SK-MEL-5 (cell line): ENCODE measurements at regions not wholly inside any gene's neighbourhood (a gene's known extent, or its start where the extent isn't known, plus 50 kb on each side); places are given as distances from the start of the nearest gene placed in this dataset.

Experiments
- DNase-seq: peaks from one replicate; pipeline ENCODE4 v3.0.0-alpha.2; 2016; ENCODE audit warnings: low read depth, low spot score
- in situ Hi-C: cut with HindIII; loops from 2 replicates; pipeline ENCODE4 v1.10.0; 2016; ENCODE audit warnings: low sequenced_read_pairs, high pct_unique_total_duplicates, low pct_unique_long_range_greater_than_20kb

GRCh38 chr20:24139846-24140245, 151.3 kb upstream of the GGTLC1 start:
- in situ Hi-C loops, result no loop called here
- no peak for DNase-seq

DNA sequence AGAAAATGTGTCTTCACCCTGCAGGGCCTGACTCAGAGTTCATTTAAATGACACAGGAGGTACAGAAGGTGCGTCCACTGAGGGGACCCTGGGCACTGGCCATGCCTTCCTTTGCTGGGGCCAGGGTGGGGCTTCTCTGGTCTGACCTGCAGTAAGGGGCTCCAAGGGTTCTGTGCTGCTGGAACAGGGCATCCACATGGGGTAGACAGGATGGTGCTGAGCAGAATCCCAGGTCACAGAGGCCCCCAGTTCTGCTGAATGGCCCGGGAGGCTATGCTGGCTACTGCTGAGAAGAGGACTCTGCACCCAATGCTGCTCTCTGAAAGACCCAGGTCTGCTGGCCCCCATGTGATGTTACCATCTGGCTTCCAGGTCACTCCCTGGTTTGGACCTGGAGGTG, 150.4 kb upstream of the GGTLC1 start:
- DNase-seq, result no peak
- in situ Hi-C loops, result no loop called here

DNA sequence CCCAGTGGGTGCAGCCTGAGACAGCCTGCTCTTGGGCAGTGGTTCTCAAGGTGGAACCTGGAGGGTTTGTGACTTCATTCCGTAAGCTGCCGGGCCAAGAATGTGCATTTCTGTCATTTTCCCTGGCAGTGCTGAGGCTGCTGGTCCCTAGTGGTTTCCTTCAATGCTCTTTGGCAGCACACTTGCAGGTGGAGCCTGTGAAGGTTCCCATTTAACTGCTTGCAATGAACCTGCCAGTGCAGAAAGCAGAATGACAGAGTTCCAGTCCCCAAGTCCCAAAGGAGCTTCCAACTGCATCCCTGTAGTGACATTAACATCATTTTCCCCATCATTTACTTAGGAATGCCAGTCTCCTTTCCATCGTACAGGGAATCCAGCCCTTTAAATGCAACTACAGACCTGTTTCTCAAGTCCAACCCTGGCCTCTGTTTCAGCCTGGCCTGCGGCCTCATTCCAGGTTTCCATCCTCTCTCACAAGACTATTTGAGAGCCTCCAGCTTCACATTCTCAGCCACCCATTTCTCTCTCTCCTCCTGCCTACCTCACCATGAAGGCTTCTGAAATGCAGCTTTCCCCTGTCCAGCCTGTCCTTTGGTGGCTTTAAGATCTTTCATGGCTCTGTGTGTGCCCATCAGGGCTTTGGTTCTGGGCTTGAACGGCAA, 149.7 kb upstream of the GGTLC1 start:
- DNase-seq, result no peak
- in situ Hi-C loops, result no loop called here

- no peak for DNase-seq
- in situ Hi-C loops, result no loop called here
Observed at GRCh38 chr20:24136659-24137246, 148.2 kb upstream of the GGTLC1 start.

- DNase-seq, result no peak
- in situ Hi-C loops, result no loop called here
Observed at GRCh38 chr20:24135781-24136180, 147.2 kb upstream of the GGTLC1 start.

- in situ Hi-C loops, result no loop called here
- no peak for DNase-seq
Observed at GRCh38 chr20:24134930-24135329, 146.4 kb upstream of the GGTLC1 start.

- in situ Hi-C loops, result no loop called here
- DNase-seq, result no peak
Observed at GRCh38 chr20:24134284-24134683, 145.7 kb upstream of the GGTLC1 start.

DNA sequence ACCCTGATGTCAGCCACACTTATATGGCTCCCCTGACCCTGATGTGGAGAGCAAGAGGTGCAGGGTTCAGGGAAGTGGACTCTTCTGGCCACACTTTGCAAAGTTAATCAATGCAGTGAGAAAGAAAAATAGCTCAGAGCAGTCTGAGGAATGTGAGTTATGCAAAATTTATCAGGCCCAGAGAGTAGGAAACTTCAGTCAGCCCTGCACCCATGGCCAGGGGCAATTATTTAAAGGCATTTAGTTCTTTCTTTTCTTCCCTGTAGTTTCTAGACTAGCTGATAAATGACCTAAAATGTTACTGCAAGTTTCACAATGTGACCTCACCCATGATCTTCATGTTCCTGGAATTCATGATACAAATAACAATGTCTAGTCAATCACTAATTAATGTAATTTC, 143.7 kb upstream of the GGTLC1 start:
- in situ Hi-C loops, result no loop called here
- DNase-seq, result no peak

DNA sequence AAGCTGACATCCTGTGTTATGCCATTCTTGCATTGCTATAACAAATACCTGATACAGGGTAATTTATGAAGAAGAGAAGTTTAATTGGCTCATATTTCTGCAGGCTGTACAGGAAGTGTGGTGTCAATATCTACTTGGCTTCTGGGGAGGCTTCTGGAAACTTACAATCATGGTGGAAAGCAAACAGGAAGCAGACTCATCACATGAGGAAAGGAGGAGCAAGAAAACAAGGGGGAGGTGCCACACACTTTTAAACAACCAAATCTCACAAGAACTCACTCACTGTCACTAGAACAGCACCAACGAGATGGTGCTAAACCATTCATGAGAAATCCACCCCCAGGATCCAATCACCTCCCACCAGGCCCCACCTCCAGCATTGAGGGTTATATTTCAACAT, 143.1 kb upstream of the GGTLC1 start:
- in situ Hi-C loops, result no loop called here
- peak; percentile 6 for DNase-seq

GRCh38 chr20:24131281-24131680, 142.7 kb upstream of the GGTLC1 start:
- in situ Hi-C loops, result no loop called here
- no peak for DNase-seq

GRCh38 chr20:24129641-24130040, 141.1 kb upstream of the GGTLC1 start:
- in situ Hi-C loops, result no loop called here
- no peak for DNase-seq

DNA sequence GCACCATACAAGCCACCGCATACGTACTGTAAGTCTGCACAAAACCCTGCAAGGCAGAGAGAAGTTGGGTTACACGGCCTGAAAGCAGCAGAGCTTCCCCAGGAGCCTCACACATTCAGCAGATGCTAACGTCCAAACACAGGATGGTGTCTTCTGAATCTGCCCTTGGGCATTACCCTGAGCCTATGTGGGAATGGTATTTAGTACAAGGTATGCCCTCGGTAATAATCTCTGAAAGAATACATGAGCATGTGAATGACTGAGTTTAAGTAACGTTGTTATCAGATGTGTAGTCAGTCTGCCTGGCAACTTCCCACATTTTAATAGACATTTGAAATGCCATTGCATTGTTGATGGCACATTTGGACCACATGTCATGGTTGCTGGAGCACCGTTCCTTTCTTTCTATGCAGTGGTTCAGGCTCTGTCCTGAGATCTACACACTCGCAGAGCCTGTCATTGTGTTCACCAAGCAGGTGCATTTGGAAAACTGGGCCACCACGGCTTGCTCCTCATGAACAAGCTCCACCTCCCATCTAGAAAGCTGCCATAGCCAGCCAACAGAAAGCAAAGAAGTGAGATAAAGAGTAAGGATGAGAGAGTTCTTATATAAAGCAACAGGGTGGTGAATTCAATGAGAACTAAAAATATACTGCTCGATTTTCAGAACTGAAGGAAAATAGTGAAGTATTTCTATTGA, 136.5 kb upstream of the GGTLC1 start:
- in situ Hi-C loops, result no loop called here
- no peak for DNase-seq

GRCh38 chr20:24124003-24124402, 135.4 kb upstream of the GGTLC1 start:
- no peak for DNase-seq
- in situ Hi-C loops, result no loop called here

DNA sequence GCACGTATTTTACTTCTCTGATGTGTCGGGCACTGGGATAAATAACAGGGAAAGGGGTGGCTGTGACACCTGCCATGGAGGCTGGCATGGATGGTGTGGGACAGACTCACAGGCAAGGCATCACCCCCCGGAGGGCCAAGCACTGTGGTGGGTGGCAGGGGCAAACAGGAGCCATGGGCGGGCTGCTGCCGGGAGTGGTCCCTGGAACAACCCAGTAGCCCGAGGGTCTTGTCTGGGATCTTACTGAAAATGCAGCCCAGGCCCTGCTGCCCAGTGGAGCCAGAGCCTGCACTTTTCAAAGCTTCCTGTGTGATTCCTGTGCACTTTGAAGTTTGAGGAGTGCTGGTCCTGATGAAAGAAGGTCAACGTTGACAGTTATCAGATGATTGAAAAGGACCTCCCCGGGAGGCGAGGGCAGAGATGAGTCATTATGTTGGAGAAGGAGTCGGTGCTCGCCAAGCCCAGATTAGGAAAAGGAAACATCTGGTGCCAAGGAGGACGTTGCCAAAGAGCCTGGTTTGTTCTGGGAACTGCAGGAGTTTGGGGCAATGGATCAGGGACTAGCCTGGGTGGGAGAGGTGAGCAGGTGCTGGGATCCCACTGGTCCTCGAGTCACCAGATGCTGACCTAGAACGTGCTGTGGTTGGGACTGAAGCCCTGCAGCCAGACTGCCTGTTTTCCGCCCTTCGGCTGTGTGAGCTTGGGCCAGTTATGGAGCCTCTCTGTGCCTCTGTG, 130.0 kb upstream of the GGTLC1 start:
- no peak for DNase-seq
- in situ Hi-C loops, result no loop called here

DNA sequence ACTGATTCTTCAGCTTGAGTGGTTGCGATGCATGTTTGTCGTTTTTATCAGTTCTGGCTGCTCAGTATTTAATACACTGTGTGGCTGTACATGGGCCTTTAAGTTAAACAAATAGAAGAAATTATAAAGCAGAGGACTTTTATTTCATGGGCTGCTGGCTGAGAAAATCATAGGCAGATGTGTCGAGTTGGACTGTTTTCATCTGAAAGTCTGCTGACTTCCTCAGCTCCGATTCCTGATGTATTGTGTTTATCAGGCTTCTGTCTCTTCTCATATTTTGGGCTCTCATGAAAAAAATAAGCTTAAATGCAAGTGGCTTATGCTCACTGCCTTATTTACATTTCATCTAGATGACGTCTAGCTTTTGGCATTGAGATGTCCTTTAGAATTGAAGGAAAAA, 129.5 kb upstream of the GGTLC1 start:
- no peak for DNase-seq
- in situ Hi-C loops, result no loop called here

- in situ Hi-C loops, result no loop called here
- DNase-seq, result no peak
Observed at GRCh38 chr20:24117383-24117782, 128.8 kb upstream of the GGTLC1 start.

GRCh38 chr20:24116611-24117010, 128.0 kb upstream of the GGTLC1 start:
- DNase-seq, result no peak
- in situ Hi-C loops, result no loop called here

GRCh38 chr20:24112360-24112759, 123.8 kb upstream of the GGTLC1 start:
- no peak for DNase-seq
- in situ Hi-C loops, result no loop called here

DNA sequence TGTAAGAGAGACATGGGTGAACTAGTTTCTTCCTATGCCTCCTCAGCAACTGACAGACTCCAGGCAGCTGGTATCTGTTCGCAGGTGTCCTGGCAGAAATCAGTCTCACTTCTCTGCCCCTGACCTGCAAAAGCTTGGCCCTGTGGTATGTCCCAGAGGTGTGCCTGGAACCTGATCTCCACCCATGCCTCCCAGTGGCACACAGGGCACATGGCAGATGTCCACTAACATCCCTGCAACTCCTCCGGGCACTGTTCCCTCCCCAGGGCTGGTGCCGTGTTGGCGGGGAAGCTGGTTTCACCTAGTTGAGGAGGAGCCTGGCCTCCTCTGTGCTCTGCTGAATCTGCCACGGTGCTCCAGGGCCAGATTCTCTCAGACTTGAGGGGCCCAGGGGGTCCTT, 123.3 kb upstream of the GGTLC1 start:
- in situ Hi-C loops, result no loop called here
- DNase-seq, result no peak
